ENCODE measurements at regions not wholly inside any gene's neighbourhood (a gene's known extent, or its start where the extent isn't known, plus 50 kb on each side); places are given as distances from the start of the nearest gene placed in this dataset.

DNA sequence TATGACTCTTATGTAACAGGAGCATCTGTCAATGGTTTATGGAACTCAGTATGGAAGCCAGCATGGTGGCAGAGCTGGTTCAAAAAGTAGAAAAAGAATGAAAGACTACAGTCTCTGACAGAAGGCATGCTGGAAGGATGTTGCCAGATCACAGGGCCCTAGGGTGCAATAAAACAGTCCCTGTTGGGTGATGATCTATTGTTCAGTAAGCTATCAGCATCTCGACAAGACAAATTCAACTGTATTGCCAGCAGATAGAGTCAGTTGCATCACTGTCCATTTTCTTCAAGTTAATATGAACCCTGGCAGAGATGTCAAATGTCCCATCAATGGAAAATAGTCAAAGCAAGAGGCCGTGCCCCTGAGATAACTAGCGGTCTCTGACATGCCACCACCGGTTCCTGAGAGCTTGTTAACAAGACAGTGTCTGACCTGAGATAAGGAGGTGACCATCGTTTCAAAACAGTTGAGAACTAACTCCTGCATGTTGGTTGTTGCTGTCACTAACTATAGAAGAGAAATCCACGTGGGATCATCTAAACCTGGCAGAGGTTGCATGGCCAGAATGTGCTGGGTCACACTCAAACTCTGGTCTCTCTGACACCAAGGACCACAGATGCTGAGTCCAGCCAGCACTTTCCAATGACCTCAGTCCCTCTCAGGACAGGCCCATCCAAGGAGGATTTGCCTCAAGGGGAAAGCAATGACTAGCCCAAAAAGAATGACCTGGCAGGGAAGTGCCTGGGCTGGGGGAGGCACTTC is 125.9 kb downstream of the RIPK4 start:
- Histone ChIP-seq H3K4me3 (ENCODE audit: low read length) (no peak overlapping the region), H2AFZ (ENCODE audit: low read depth, low read length) (no peak overlapping the region), H3K4me1 (ENCODE audit: insufficient read depth, low read length) (peaks cover 6% of the 10 kb centered on the region), H3K36me3 (ENCODE audit: insufficient read depth, low read length) (no peaks in the 10 kb centered on the region), H3K27me3 (ENCODE audit: insufficient read depth, low read length) (peaks cover 2% of the 10 kb centered on the region), H3K9me3 (ENCODE audit: low read length) (no peaks in the 10 kb centered on the region)

DNA sequence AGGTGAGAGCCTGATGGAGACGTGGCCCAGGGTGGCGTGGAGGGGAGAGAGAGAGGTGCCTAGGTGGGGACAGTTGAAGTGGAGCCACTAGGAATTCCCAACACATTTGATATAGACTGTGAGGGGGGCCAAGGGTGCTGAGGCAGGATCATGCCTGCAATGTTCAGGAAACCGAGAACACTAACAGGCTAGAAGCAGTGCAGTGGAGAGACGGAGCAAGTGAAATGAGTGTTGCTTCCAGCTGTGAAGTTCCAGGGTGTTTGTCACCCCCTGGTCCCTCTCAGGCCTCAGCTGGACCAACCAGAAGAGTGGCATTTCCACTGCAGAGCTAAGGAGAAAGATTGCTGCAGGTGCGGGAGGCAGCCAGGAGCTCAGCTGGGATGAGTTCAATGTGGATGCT is 127.1 kb downstream of the RIPK4 start:
- Histone ChIP-seq H3K9me3 (ENCODE audit: low read length) (no peaks in the 10 kb centered on the region), H2AFZ (ENCODE audit: low read depth, low read length) (no peak overlapping the region), H3K27me3 (ENCODE audit: insufficient read depth, low read length) (peaks cover 2% of the 10 kb centered on the region), H3K4me1 (ENCODE audit: insufficient read depth, low read length) (peaks cover 6% of the 10 kb centered on the region), H3K4me3 (ENCODE audit: low read length) (no peak overlapping the region), H3K36me3 (ENCODE audit: insufficient read depth, low read length) (no peaks in the 10 kb centered on the region)

DNA sequence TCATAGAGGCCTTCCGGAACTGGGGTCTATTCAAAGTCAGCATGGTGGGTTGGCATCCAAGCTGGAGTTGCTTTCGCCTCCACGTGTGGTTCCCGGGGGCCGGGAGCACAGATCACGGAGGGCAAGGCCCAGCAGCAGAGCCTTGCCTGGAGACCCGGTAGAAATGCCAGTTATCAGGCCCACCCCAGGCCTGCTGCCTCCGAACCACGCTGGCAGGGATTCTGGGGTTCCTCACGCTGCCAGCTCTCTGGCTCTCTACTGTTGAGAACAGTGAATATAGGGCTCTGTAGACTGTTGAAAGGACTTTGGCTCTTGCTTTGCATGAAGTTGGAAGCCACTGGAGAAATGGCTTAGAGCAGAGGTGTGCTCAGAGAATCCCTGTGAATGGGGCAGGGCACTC is 127.5 kb downstream of the RIPK4 start:
- H3K4me1 ChIP-seq (ENCODE audit: insufficient read depth, low read length), result peaks cover 6% of the 10 kb centered on the region
- H3K4me3 ChIP-seq (ENCODE audit: low read length), result no peak overlapping the region
- no peaks in the 10 kb centered on the region for H3K36me3 ChIP-seq (ENCODE audit: insufficient read depth, low read length)
- no peaks in the 10 kb centered on the region for H3K9me3 ChIP-seq (ENCODE audit: low read length)
- H3K27me3 ChIP-seq (ENCODE audit: insufficient read depth, low read length), result peaks cover 2% of the 10 kb centered on the region
- no peak overlapping the region for H2AFZ ChIP-seq (ENCODE audit: low read depth, low read length)

DNA sequence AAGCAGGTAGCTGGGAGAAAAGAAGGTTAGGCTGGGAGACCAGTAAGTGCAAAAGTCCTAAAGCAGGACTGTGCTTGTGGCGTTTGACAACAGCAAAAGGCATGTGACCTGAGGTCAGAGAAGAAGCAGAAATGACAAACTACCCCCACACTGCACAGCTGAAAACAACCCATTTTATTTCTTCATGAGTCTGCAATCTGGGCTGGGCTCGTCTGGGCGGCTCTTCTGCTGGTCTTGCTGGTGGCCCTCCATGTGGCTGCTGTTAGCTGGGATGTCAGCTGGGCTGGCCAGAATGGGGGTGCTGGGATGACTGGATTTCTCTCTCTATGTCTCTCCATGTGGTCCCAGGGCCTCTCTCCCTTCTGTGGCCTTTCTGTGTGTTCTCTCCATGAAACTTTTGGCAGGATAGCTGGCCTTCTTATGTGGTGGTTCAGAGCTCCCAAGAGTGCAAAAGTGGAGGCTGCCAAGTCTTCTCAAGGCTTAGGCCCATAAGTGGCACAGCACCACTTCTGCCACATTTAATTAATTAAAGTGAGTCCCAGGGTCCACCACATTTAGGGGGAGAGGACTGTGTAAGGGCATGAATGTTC is 128.6 kb downstream of the RIPK4 start:
- Histone ChIP-seq H3K9me3 (ENCODE audit: low read length) (no peaks in the 10 kb centered on the region), H3K27me3 (ENCODE audit: insufficient read depth, low read length) (peaks cover 5% of the 10 kb centered on the region), H2AFZ (ENCODE audit: low read depth, low read length) (no peak overlapping the region), H3K4me3 (ENCODE audit: low read length) (no peak overlapping the region), H3K36me3 (ENCODE audit: insufficient read depth, low read length) (no peaks in the 10 kb centered on the region), H3K4me1 (ENCODE audit: insufficient read depth, low read length) (peaks cover 6% of the 10 kb centered on the region)

DNA sequence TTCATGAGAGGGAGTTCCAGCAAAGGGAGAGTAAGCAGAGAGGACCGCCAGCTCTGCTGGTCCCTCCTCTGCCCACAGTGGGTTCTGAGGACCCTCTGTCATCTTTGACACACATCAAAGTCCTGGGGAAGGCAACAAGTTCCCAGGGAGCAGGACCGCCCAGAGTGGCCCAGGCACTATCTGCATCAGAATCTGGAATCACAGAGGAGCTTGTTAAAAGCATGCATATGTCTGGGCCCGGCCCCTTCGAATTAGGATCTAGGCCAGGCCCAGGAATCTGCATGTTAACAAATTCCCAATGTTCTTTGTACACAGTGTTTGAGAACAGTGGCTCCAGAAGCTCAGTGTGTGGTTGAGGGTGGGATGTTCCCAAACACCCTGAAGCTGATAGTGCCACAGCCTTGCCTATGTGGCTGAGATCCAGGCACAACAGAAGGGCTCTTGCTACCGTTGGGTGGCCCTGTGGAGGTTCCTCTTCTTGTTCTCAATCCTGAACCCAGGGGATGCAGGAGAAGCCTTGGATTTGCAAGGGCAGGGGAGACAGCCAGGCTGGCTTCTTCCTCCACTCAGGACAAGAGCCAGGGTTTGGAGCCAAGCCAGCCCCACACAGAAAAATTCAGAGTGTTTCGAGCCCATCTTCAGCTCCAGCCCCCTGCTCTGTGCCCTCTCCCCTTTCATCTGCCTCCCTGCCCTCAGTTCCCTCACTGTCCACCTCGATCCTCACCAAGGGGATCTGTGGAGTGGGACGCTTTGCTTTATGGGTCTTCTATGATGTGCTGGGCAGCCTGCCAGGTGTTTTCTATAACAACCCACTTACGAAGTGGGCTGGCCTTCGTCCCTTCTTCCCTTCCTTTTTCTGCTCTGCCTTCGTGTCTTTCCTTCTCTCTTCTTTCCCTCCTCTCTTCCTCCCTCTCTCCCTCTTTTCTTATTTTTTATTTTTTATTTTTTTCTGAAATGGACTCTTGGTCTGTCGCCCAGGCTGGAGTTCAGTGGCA is 129.0 kb upstream of the TMPRSS2 start:
- Histone ChIP-seq H3K4me1 (ENCODE audit: insufficient read depth, low read length) (peaks cover 2% of the 10 kb centered on the region), H3K36me3 (ENCODE audit: insufficient read depth, low read length) (no peaks in the 10 kb centered on the region), H3K9me3 (ENCODE audit: low read length) (no peaks in the 10 kb centered on the region), H3K4me3 (ENCODE audit: low read length) (no peak overlapping the region), H2AFZ (ENCODE audit: low read depth, low read length) (no peak overlapping the region), H3K27me3 (ENCODE audit: insufficient read depth, low read length) (peaks cover 6% of the 10 kb centered on the region)

DNA sequence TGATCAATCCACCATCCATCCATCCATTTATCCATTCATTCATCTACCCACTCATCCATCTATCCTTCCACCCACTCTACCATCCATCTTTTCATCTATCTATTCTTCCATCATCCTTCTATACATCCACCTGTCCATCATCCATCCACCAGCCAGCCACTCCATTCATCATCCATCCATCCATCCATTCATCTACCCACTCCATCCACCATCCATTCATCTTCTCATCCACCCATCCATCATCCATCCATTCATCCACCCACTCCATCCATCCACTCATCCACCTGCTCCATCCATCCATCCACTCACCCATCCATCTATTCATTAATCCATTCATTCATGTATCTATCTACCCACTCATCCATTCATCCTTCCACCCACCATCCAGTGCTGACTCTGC is 127.9 kb upstream of the TMPRSS2 start:
- Histone ChIP-seq H3K4me3 (ENCODE audit: low read length) (no peak overlapping the region), H3K27me3 (ENCODE audit: insufficient read depth, low read length) (peaks cover 4% of the 10 kb centered on the region), H3K9me3 (ENCODE audit: low read length) (no peaks in the 10 kb centered on the region), H3K4me1 (ENCODE audit: insufficient read depth, low read length) (no peaks in the 10 kb centered on the region), H3K36me3 (ENCODE audit: insufficient read depth, low read length) (no peaks in the 10 kb centered on the region), H2AFZ (ENCODE audit: low read depth, low read length) (no peak overlapping the region)

DNA sequence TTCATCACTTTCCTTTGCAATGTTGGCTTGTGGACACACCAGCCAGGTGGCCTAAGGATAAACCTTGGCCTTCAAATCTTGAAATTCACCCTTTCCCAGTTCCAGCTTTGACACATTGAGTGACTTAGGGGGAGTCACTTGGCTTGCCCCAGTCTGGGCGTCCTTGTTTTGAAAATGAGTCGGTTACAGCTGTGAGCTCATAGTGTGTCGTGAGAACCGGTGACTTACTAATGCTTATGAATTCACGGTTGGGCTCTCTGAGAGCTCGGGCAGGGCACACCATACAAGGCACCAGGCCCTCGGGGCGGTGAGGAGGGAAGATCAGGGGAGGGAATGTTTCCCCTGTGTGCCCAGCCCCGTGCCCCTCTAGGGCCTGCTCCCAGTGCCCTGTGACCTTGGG is 126.9 kb upstream of the TMPRSS2 start:
- H3K4me3 ChIP-seq (ENCODE audit: low read length), result no peak overlapping the region
- H3K36me3 ChIP-seq (ENCODE audit: insufficient read depth, low read length), result no peaks in the 10 kb centered on the region
- no peaks in the 10 kb centered on the region for H3K9me3 ChIP-seq (ENCODE audit: low read length)
- no peak overlapping the region for H2AFZ ChIP-seq (ENCODE audit: low read depth, low read length)
- H3K27me3 ChIP-seq (ENCODE audit: insufficient read depth, low read length), result peaks cover 4% of the 10 kb centered on the region
- H3K4me1 ChIP-seq (ENCODE audit: insufficient read depth, low read length), result no peaks in the 10 kb centered on the region

DNA sequence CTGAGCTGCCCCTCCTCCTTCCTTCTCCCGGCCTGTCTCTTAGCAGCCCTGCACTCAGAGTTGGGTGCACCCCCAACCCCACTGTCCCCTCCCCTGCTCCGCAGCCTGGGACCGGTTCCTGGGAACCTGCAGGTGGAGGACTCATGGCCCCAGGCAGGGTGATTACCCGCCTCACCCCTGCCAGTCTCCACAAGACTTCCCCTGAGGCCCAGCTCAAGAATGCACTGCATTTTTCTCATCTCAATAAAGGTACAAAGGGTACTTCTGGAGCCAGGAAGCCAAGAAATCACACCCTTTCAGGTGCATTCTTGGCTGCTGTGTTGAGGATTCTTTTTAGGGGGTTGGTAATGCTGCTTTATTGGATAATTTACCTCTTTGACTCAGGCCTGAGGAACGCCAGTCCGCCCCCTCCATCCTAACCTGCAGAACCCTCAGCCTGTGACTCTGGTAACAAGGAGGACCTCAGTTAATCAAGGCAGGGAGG is 126.3 kb upstream of the TMPRSS2 start:
- Histone ChIP-seq H2AFZ (ENCODE audit: low read depth, low read length) (no peak overlapping the region), H3K9me3 (ENCODE audit: low read length) (no peaks in the 10 kb centered on the region), H3K27me3 (ENCODE audit: insufficient read depth, low read length) (peaks cover 4% of the 10 kb centered on the region), H3K4me1 (ENCODE audit: insufficient read depth, low read length) (no peaks in the 10 kb centered on the region), H3K4me3 (ENCODE audit: low read length) (no peak overlapping the region), H3K36me3 (ENCODE audit: insufficient read depth, low read length) (no peaks in the 10 kb centered on the region)

DNA sequence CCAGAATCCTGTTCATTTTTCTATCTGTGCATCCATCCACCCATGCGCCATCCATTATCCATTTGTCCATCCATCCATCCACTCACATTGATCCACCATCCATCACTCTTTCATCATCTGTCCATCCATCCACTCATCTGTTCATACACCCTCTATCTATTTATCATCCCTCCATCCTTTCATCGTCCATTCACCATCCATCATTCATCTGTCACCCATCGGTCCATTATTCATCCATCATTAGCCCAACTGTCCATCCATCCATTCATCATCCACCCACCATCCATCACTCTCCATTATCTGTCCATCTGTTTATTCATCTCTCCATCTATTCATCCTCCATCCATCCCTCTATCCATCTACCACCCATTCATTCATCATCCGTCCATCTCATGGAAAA is 125.7 kb upstream of the TMPRSS2 start:
- Histone ChIP-seq H3K9me3 (ENCODE audit: low read length) (no peaks in the 10 kb centered on the region), H3K27me3 (ENCODE audit: insufficient read depth, low read length) (peaks cover 4% of the 10 kb centered on the region), H3K4me3 (ENCODE audit: low read length) (no peak overlapping the region), H3K4me1 (ENCODE audit: insufficient read depth, low read length) (no peaks in the 10 kb centered on the region), H2AFZ (ENCODE audit: low read depth, low read length) (no peak overlapping the region), H3K36me3 (ENCODE audit: insufficient read depth, low read length) (no peaks in the 10 kb centered on the region)

DNA sequence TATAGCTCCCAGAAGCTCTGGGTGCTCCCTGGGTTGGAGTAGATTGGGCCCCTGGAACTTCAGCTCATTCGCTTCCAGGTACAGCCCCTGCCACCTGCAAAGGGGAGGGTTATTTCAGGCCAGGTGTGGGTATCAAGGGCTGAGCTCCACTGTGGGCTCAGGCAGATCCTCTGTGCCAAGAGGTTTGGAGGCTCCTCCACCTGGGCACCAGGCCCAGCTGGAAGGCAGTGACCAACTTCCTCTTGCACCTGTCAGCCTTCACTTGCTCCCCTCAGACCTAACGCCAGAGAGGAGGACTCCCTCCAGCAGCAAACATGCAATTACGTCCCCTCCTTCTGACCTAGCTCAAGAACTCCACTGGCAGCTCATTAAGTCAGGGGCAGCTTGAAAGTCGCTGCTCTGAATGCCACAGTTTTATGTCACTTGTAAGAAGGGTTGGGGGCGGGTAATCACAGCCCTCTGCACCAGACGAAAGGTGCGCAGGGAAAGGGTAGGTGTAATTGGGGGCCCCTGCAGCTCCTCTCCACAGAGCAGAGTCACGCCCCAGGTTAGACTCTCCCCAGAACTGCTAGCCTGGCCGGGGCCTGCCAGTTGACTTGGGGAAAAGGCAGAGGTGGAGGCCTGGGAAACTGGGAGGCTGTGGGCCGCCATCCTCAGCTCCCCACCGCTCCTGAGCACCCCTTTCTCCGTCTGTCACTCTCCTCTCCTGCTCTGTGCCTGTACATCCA is 125.0 kb upstream of the TMPRSS2 start:
- peaks cover 4% of the 10 kb centered on the region for H3K27me3 ChIP-seq (ENCODE audit: insufficient read depth, low read length)
- no peaks in the 10 kb centered on the region for H3K9me3 ChIP-seq (ENCODE audit: low read length)
- no peak overlapping the region for H3K4me3 ChIP-seq (ENCODE audit: low read length)
- no peaks in the 10 kb centered on the region for H3K36me3 ChIP-seq (ENCODE audit: insufficient read depth, low read length)
- H3K4me1 ChIP-seq (ENCODE audit: insufficient read depth, low read length), result no peaks in the 10 kb centered on the region
- no peak overlapping the region for H2AFZ ChIP-seq (ENCODE audit: low read depth, low read length)

DNA sequence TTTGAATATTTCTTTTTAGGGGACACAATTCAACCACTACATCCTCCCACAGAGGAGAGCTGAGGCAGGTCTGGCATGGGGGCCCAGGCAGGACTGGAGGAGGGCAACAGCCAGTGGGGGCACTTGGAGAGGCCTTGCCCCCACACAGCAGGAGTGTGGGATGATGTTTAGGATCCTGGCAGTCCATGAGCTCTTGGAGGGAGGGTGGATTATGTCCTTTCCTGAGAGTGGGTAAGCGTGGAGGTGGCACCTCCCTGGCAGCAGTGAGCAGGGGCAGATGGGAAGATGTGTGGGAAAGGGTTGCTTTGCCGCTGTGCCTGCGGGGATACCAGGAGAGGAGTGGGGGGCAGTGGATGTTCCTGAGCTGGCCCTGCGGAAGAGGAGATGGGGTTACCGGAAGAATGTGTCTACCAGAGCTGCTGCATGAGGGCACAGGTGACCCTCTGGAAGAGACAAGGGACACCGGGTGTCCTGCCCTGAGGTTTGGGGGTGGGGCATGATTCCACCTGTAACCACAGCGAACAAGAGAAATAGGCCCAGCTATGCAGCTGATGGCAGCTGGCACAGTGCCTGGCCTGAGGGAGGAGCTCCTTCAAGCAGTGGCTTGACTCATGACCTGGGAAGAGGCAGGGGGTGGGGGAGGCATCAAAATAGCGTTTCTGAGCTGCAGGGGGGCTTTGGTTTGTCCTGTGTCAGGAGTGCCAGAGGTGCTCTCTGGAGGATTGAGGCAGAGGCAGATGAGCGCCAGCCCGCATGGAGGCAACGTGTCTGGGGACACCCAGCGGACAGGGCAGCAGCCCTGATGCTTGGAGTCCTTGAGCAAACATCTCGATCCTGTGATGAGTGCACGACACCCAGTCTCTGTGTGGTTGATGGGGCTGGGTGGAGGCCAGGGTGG is 123.9 kb upstream of the TMPRSS2 start:
- no peak overlapping the region for H2AFZ ChIP-seq (ENCODE audit: low read depth, low read length)
- H3K4me3 ChIP-seq (ENCODE audit: low read length), result no peak overlapping the region
- peaks cover 4% of the 10 kb centered on the region for H3K27me3 ChIP-seq (ENCODE audit: insufficient read depth, low read length)
- H3K4me1 ChIP-seq (ENCODE audit: insufficient read depth, low read length), result no peaks in the 10 kb centered on the region
- H3K36me3 ChIP-seq (ENCODE audit: insufficient read depth, low read length), result no peaks in the 10 kb centered on the region
- no peaks in the 10 kb centered on the region for H3K9me3 ChIP-seq (ENCODE audit: low read length)

DNA sequence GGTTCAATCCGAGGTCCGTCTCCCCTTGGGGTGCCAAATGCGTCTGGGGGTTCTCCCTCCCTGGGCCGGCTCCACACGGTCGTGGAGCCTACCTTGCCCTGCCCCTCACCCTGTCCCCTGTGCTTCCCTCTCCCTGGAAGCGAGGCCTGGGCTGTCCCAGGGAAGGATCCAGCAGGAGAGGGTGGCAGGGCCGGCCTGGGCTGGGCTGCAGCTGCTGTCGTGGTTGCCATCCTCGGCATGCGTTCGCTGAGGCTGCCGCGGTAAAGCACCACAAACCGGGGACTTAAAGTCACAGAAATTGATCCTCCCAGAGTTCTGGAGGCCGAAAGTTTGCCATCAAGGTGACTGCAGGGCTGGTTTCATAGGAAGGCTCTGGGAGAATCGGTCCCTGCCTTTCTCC is 123.0 kb upstream of the TMPRSS2 start:
- Histone ChIP-seq H3K9me3 (ENCODE audit: low read length) (no peaks in the 10 kb centered on the region), H3K4me1 (ENCODE audit: insufficient read depth, low read length) (no peaks in the 10 kb centered on the region), H3K36me3 (ENCODE audit: insufficient read depth, low read length) (no peaks in the 10 kb centered on the region), H3K27me3 (ENCODE audit: insufficient read depth, low read length) (peaks cover 4% of the 10 kb centered on the region), H2AFZ (ENCODE audit: low read depth, low read length) (no peak overlapping the region), H3K4me3 (ENCODE audit: low read length) (no peak overlapping the region)
